PC-3 (cell line): ENCODE measurements at regions not wholly inside any gene's neighbourhood (a gene's known extent, or its start where the extent isn't known, plus 50 kb on each side); places are given as distances from the start of the nearest gene placed in this dataset.

Experiments used
- CTCF ChIP-seq: fragments of 300-600 bp; sonication (generic); conservative IDR thresholded peaks from 2 replicates; pipeline ENCODE4 v1.5.1; 2017; ENCODE audit warnings: antibody characterized with exemption, low read depth, mild to moderate bottlenecking, low read length
- EZH2 ChIP-seq: fragments of 300-600 bp; sonication (generic); IDR thresholded peaks from one replicate; pipeline ENCODE4 v1.6.1; 2017; ENCODE audit warnings: antibody characterized with exemption, mild to moderate bottlenecking, low read length; ENCODE audit not compliant: unreplicated experiment

GRCh38 chrX:69093960-69094871 lies 71.0 kb downstream of the PJA1 start:
- TF ChIP-seq CTCF (peak; percentile 67), EZH2 (no peak)
